NCI-H1105 treated with DMSO at 0.1 percent for 48 hours (cell line): ENCODE measurements at regions not wholly inside any gene's neighbourhood (a gene's known extent, or its start where the extent isn't known, plus 50 kb on each side); places are given as distances from the start of the nearest gene placed in this dataset.
A peak's percentile ranks its signal among the peaks of the same experiment; 100 is the strongest.

Experiments used
- DNase-seq: peaks from one replicate; lab custom pipeline; 2025; lab: John Stamatoyannopoulos, UW

GRCh38 chr7:8937204-8937603 lies 503.8 kb downstream of the NXPH1 start:
- no peak for DNase-seq

- DNase-seq, result peak; percentile 95
These were observed 504.8 kb downstream of the NXPH1 start for GRCh38 chr7:8938044-8938805.

DNA sequence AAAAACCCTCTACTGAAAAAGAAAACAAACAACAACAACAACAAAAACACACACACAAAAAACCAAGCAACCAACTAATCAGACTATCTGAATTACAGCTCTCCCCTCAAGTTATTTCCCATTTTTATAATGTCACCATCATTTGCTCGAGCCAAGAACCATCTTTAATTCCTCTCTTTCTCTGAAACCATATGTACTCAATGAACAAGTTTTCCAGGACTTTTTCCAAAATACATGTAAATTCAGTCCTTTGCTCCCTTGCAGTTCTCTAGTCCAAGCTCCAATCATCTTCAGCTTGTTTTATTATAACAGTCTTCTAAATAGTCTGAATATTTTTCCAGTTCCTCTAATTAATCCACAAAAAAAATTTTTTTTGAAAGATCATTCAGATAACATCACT lies 506.0 kb downstream of the NXPH1 start:
- DNase-seq, result no peak

DNA sequence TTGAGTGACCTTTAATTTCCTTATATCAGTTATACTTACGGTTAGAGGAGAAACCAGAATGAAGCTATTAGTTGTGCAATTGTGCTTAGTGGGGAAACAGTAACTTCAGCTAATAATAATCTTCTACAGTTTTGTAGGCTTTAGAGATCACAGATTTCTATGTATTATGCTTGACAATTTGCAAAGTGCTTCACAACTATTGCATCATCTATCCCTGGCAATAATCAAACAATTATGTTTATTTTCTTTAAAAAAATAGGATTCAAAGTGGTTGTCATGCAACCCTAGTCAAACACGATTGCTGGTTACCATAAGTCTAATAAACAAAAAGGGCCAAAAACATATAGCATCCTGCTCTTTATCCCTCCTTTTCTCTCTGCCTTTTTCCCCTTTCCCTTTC lies 530.3 kb downstream of the NXPH1 start:
- no peak for DNase-seq

DNA sequence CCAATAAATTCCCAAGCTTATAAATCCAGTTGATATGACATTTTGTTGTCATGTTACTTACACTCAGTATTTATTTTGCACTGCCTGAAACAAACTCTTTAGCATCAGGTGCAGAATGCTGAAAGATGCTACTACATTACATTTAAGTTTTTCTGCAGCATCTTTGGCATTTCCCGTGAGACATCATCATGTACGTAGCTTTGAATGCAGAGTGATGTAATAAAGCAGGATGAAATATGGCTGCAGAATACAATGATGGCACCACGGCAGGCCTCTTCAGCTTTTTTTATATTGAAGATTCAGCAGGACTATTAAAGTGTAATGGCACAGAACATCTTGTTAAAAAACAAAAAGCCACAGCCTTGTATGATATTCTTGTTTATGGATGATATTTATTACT lies 531.8 kb downstream of the NXPH1 start:
- DNase-seq, result no peak

DNA sequence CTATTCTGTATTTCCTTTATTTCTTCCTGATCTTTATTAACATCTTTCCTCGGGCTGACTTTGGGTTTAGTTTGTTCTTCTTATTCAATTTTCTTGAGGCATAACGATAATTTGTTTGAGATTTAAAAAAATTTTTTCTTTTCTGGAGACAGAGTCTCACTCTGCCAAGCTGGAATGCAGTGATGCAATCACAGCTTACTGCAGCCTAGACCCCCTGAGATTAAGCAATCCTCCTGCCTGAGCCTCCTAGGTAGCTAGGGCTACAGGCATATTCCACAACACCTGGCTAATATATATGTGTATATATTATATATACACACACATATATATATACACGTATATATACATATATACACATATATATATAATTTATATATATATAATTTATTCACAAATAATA lies 540.2 kb downstream of the NXPH1 start:
- DNase-seq, result no peak

DNA sequence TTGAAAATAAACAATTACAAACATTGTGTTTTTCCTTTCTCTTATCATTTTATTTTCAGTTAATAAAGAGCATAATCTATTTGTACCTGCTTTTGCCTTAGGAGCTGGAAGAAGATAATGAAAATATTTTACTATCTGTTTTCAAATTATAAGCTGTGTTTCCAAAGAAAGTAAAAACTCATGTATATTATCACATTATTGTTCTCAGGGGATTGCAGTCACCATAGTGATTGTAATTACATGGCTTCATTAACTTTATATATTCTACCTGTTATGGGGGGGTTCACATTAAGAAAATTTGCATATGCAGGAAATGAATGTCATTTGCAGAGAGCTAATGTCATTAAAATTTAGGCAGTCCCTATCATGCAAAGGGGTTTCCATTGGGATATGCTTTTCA lies 542.3 kb downstream of the NXPH1 start:
- no peak for DNase-seq

DNA sequence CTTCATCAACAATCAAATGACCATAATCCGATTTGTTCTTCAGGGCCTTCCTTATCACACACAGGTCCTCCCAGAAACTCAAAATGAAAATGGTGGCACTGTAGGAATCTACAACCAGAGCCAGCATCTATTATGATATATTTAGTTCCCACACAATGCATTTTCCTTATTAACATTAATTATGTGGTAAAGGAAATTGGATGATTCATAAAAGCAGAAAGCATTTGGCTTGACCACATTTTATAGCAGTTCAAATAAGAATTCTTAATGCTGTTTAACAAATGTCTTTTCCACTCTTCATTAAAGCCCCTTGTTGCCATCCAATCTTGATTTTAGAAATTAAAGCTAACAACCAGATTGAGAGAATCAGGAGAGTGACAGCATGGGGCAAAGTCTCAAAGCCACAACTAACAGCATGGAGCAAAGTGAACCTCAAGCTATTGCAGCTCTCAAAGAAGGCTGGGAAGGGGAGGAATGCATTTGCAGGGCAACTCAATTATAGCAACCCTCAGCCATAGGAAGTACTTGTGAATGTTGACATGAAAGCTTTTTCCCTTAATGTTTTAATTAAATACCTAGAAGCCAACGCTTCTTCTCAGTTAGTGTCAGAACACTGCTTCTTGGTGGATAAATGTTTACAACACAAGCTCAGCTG lies 549.1 kb downstream of the NXPH1 start:
- DNase-seq, result no peak

DNA sequence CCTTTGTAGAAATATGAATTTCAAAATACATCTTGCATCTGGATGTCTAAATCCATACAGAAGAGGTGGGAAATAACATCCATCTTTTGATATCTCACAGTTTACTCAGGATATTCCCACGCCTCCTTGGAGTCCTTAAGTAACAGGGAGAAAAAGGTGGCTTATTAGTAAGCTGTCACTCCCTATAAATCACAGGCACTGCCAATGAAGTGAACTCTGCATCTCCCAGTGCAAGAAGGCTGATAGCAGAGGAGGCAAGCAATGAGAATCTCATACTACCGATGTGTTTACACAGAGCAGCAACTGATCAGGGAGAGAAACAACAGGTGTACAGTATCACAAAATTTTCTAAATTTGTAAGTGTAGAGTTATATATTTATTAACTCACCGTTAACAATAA lies 551.8 kb downstream of the NXPH1 start:
- DNase-seq, result no peak

- DNase-seq, result no peak
These were observed 554.9 kb downstream of the NXPH1 start for GRCh38 chr7:8988267-8988666.

- no peak for DNase-seq
These were observed 557.8 kb downstream of the NXPH1 start for GRCh38 chr7:8991159-8991558.

- no peak for DNase-seq
These were observed 565.4 kb downstream of the NXPH1 start for GRCh38 chr7:8998762-8999161.

GRCh38 chr7:9013940-9014339 lies 580.5 kb downstream of the NXPH1 start:
- DNase-seq, result no peak

- no peak for DNase-seq
These were observed 583.9 kb downstream of the NXPH1 start for GRCh38 chr7:9017286-9017685.

- no peak for DNase-seq
These were observed 589.0 kb downstream of the NXPH1 start for GRCh38 chr7:9022456-9022855.

DNA sequence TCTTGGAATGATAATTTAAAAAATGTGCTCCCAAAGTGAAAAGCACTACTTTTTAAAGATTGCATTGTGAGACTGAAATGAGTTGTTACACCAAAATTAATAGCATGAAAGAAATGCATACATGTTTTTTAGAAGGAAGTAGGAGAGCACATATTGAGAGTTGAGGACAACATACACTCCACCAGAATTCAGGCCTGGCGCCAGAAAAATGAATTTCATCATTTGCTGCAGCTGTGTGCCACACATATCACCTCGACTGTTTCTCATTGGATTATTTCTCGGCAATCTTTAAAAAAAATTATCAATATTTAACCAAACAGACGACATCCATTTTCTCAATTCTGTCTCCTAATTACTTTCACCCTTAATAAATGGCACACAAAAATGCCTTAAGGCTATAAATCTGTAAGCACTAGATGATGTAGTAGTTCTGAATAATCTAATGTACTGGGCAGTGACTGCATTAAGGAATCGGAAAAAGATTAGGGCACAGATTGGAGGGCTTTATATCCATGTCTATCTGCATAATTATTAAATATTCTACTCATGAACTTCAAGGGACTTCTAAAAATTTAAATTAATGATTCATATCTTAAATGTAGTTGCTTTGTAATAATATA lies 590.4 kb downstream of the NXPH1 start:
- no peak for DNase-seq

DNA sequence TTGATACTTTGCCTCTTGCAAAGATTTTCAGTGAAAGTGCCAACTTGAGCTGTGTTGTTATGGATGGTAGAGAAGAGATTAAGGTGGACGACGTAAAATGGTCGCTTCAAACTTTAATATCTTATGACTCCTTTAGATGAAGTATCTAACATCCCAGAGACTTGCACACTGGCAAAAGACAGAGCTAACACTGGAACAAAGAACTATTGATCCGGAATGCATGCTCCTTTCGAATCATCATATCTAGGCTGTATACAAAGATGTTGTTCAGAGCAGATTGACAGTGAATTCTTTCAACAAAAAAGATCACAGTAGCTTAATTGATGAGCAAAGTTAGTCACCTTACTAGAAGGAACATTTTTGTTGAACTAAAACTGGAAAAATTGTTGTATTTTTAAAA lies 592.7 kb downstream of the NXPH1 start:
- DNase-seq, result no peak

GRCh38 chr7:9028012-9028411 lies 594.6 kb downstream of the NXPH1 start:
- no peak for DNase-seq

GRCh38 chr7:9029681-9030530 lies 596.5 kb downstream of the NXPH1 start:
- peak; percentile 99 for DNase-seq

DNA sequence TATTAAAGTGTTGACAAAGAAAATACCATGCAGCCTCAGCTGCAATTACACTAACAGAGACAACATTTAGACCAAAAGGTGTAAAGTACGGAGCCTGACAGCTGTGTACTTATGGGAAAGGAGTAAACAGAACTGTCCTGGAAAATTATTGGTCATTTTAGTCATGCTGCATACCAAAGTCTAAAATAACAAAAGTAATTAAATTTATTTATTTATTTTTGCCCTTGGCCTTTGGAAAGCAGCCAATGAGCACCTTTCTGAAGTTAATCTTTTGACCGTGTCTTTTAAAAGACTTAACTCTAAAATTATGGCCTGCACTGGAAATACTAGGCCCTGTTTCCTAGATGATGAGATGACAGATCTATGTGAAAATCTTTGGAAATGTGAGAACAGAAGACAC lies 597.6 kb downstream of the NXPH1 start:
- peak; percentile 55 for DNase-seq

DNA sequence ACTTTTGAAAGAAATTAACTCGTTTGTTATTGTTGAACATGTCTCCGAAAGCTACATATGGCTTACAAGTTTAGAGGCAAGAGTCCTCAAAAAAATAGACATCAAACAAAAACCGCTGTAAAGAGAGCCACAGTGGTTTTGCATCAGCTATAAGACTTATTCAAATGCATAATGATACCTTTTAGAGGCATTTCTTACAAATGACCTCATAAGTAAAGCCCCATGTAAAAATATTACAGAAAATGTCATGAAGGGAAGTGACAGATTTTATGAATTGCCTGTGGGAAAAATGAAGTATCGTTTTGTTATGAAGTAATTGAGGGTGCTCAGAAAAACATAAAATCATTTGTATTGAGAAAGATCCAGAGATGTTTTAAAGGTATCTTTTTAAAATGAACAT lies 598.0 kb downstream of the NXPH1 start:
- DNase-seq, result no peak

- DNase-seq, result no peak
These were observed 602.7 kb downstream of the NXPH1 start for GRCh38 chr7:9036080-9036479.
